ENCODE measurements at regions not wholly inside any gene's neighbourhood (a gene's known extent, or its start where the extent isn't known, plus 50 kb on each side); places are given as distances from the start of the nearest gene placed in this dataset.
A peak's percentile ranks its signal among the peaks of the same experiment; 100 is the strongest.

DNA sequence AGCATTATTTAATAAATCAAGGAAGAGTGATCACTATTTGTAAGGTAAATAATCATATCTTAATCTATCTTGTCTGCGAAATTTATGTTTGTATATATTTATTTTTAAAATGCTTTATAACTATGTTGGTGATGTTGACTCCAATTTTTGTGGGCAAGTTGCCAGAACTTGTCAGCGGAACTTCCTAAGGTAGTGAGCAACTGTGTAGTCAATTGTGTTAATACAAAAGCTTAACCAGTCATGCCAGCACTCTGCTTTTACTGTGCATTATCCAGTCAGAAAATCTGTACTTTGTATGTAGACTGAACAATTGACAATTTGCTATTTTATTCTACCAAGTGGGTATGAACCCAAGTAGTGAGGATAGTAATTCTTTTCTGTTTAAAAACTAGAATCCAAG lies 61.9 kb upstream of the RND3 start:
- DNase-seq: no peak
- no peak for TF ChIP-seq EZH2 (IDR thresholded peaks at IDR 0.05; ENCODE audit: insufficient read depth, poor library complexity, severe bottlenecking)
- TF ChIP-seq EZH2phosphoT487 (IDR thresholded peaks at IDR 0.05; ENCODE audit: insufficient read depth, low read depth): no peak
- Histone ChIP-seq H3K9me3 (ENCODE audit: low read depth) (no peaks in the 10 kb centered on the region), H2AFZ (no peak overlapping the region), H3K4me1 (ENCODE audit: insufficient read depth) (peaks cover 6% of the 10 kb centered on the region; the same call in 1 of the 2 replicates), H4K20me1 (ENCODE audit: insufficient read depth) (no peaks in the 10 kb centered on the region), H3K27ac (no peak overlapping the region), H3K4me3 (no peak overlapping the region), H3K27me3 (replicated peaks; ENCODE audit: insufficient read depth) (no peaks in the 10 kb centered on the region), H3K79me2 (ENCODE audit: insufficient read depth) (no peaks in the 10 kb centered on the region), H3K9me2 (ENCODE audit: insufficient read depth) (no peaks in the 10 kb centered on the region), H3K4me2 (ENCODE audit: unreplicated experiment) (no peak overlapping the region), H3F3A (ENCODE audit: insufficient read depth) (no peaks in the 10 kb centered on the region), H3K9ac (no peak overlapping the region), H3K36me3 (ENCODE audit: low read depth) (no peaks in the 10 kb centered on the region)
- in situ Hi-C loops (cut with MboI): no loop called here
- WGBS, 2 experiments (ENCODE audit: low coverage in 1 of 2, low lambda C conversion rate in 2 of 2, missing lambda C conversion rate in 2 of 2): 96 to 97% methylated on average over 2 of the region's 2 CpGs

DNA sequence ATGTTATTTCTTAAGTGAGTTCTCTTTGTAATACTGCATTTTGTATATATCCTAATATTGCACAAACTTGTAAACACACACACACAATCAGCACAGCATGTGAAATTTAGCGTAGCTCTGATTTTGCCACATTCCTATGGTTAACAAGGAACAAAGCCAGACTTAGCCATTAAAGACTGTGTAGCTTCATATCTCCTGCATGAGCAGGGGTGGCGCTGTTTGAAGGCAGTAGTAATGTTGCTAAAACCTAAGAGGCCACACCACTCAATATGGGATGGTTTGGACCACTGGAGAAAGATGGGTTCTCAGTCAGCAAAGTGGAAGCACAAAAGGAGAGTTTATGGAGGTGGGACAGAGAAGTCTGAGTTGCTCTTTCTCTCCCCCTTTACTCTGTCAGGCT lies 61.1 kb upstream of the RND3 start:
- in situ Hi-C loops (cut with MboI): no loop called here
- Histone ChIP-seq H3K36me3 (ENCODE audit: low read depth) (no peaks in the 10 kb centered on the region), H3K27ac (no peak overlapping the region), H3K9me3 (ENCODE audit: low read depth) (no peaks in the 10 kb centered on the region), H3K9ac (no peak overlapping the region), H3K4me1 (ENCODE audit: insufficient read depth) (peaks cover 6% of the 10 kb centered on the region; the same call in 1 of the 2 replicates), H2AFZ (no peak overlapping the region), H3K27me3 (replicated peaks; ENCODE audit: insufficient read depth) (no peaks in the 10 kb centered on the region), H3F3A (ENCODE audit: insufficient read depth) (no peaks in the 10 kb centered on the region), H3K4me3 (no peak overlapping the region), H3K4me2 (ENCODE audit: unreplicated experiment) (no peak overlapping the region), H4K20me1 (ENCODE audit: insufficient read depth) (no peaks in the 10 kb centered on the region), H3K79me2 (ENCODE audit: insufficient read depth) (no peaks in the 10 kb centered on the region), H3K9me2 (ENCODE audit: insufficient read depth) (no peaks in the 10 kb centered on the region)
- peak; percentile 39 for DNase-seq
- no peak for TF ChIP-seq EZH2phosphoT487 (IDR thresholded peaks at IDR 0.05; ENCODE audit: insufficient read depth, low read depth)
- TF ChIP-seq EZH2 (IDR thresholded peaks at IDR 0.05; ENCODE audit: insufficient read depth, poor library complexity, severe bottlenecking): no peak
- WGBS, 2 experiments (ENCODE audit: low coverage in 1 of 2, low lambda C conversion rate in 2 of 2, missing lambda C conversion rate in 2 of 2): 71 to 82% methylated on average over 2 of the region's 2 CpGs

DNA sequence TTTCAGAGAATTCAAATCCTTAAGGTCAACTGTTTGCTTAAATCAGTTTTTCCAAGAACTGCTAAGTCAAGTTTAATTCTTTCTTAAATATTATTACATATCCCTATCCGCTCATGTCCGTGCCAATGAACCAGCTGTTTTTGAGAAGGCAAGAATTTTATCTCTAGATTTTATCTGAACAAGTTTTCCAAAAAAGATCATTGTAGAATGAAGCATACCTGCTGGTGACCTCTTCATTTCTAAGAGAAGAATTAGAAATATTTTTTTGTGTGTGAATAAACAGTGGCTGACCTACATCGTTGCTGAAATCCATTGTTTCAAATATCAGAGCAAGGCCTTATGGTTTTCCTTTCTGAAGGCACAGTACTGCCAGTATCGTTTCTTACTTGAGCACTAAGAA lies 58.4 kb upstream of the RND3 start:
- Histone ChIP-seq H3K27ac (no peak overlapping the region), H3K79me2 (ENCODE audit: insufficient read depth) (no peaks in the 10 kb centered on the region)
- WGBS, 2 experiments (ENCODE audit: low coverage in 1 of 2, low lambda C conversion rate in 2 of 2, missing lambda C conversion rate in 2 of 2): 95 to 98% methylated on average over 4 of the region's 4 CpGs

DNA sequence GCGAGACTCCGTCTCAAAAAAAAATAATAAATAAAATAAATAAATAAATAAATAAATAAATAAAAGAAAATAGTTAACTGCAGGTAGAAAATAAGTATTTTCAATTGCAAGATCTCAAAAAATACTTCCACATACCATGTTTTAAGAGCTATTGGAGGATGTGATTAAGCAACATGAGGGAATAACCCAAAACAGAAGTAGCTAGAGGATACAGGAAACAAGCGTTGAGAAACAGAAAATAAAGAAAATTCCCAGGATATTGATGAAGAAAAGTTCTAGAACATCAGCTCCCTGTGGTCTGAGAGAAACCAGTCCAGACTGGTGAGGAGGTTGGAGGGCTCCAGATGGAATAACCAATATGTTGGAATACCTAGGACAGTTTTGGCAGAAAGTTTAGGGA lies 57.3 kb upstream of the RND3 start:
- in situ Hi-C loops (cut with MboI): no loop called here
- no peaks in the 10 kb centered on the region for H4K20me1 ChIP-seq (ENCODE audit: insufficient read depth)
- no peak for TF ChIP-seq EZH2phosphoT487 (IDR thresholded peaks at IDR 0.05; ENCODE audit: insufficient read depth, low read depth)
- TF ChIP-seq EZH2 (IDR thresholded peaks at IDR 0.05; ENCODE audit: insufficient read depth, poor library complexity, severe bottlenecking): no peak

More for the DNA sequence above, 58.4 kb upstream of the RND3 start:
- H3K27me3 ChIP-seq (replicated peaks; ENCODE audit: insufficient read depth): no peaks in the 10 kb centered on the region
- no peaks in the 10 kb centered on the region for H3K9me3 ChIP-seq (ENCODE audit: low read depth)
- TF ChIP-seq EZH2phosphoT487 (IDR thresholded peaks at IDR 0.05; ENCODE audit: insufficient read depth, low read depth) (no peak), EZH2 (IDR thresholded peaks at IDR 0.05; ENCODE audit: insufficient read depth, poor library complexity, severe bottlenecking) (no peak)
- H3K9me2 ChIP-seq (ENCODE audit: insufficient read depth): no peaks in the 10 kb centered on the region
- no peaks in the 10 kb centered on the region for H4K20me1 ChIP-seq (ENCODE audit: insufficient read depth)
- no peak overlapping the region for H3K4me3 ChIP-seq
- H3K9ac ChIP-seq: no peak overlapping the region
- no peaks in the 10 kb centered on the region for H3K36me3 ChIP-seq (ENCODE audit: low read depth)
- no peak overlapping the region for H2AFZ ChIP-seq
- H3K4me1 ChIP-seq (ENCODE audit: insufficient read depth): no peaks in the 10 kb centered on the region
- no peak overlapping the region for H3K4me2 ChIP-seq (ENCODE audit: unreplicated experiment)
- DNase-seq: no peak
- in situ Hi-C loops (cut with MboI): no loop called here
- H3F3A ChIP-seq (ENCODE audit: insufficient read depth): no peaks in the 10 kb centered on the region

DNA sequence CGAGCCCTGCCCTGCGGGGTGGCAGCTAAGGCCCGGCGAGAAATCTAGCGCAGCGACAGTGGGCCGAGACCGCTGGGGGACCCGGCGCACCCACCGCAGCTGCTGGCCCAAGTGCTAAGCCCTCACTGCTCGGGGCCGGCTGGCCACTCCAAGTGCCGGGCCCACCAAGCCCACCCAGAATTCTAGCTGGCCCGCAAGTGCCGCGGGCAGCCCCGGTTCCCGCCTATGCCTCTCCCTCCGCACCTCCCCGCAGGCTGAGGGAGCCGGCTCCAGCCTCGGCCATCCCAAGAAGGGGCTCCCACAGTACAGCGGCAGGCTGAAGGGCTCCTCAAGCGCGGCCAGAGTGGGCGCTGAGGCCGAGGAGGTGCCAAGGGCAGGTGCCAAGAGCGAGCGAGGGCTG lies 55.2 kb upstream of the RND3 start:
- no peaks in the 10 kb centered on the region for H4K20me1 ChIP-seq (ENCODE audit: insufficient read depth)
- no peaks in the 10 kb centered on the region for H3K36me3 ChIP-seq (ENCODE audit: low read depth)
- in situ Hi-C loops (cut with MboI): no loop called here
- H3K27ac ChIP-seq: no peak overlapping the region
- H3K4me1 ChIP-seq (ENCODE audit: insufficient read depth): peaks cover 13% of the 10 kb centered on the region
- no peaks in the 10 kb centered on the region for H3K27me3 ChIP-seq (replicated peaks; ENCODE audit: insufficient read depth)
- peaks cover 15% of the 10 kb centered on the region; the same call in 1 of the 2 replicates for H3F3A ChIP-seq (ENCODE audit: insufficient read depth)
- no peaks in the 10 kb centered on the region for H3K9me2 ChIP-seq (ENCODE audit: insufficient read depth)
- H3K4me3 ChIP-seq: no peak overlapping the region
- TF ChIP-seq EZH2 (IDR thresholded peaks at IDR 0.05; ENCODE audit: insufficient read depth, poor library complexity, severe bottlenecking) (no peak), EZH2phosphoT487 (IDR thresholded peaks at IDR 0.05; ENCODE audit: insufficient read depth, low read depth) (no peak)
- H3K9ac ChIP-seq: no peak overlapping the region
- H3K9me3 ChIP-seq (ENCODE audit: low read depth): no peaks in the 10 kb centered on the region
- DNase-seq: no peak
- no peak overlapping the region for H2AFZ ChIP-seq
- no peaks in the 10 kb centered on the region for H3K79me2 ChIP-seq (ENCODE audit: insufficient read depth)
- WGBS, 2 experiments (ENCODE audit: low coverage in 1 of 2, low lambda C conversion rate in 2 of 2, missing lambda C conversion rate in 2 of 2): 98 to 99% methylated on average over 18 to 30 of the region's 30 CpGs
- no peak overlapping the region for H3K4me2 ChIP-seq (ENCODE audit: unreplicated experiment)

More for the DNA sequence above, 57.3 kb upstream of the RND3 start:
- H3K4me3 ChIP-seq: no peak overlapping the region
- 82 to 90% methylated on average over 3 of the region's 3 CpGs for WGBS, 2 experiments (ENCODE audit: low coverage in 1 of 2, low lambda C conversion rate in 2 of 2, missing lambda C conversion rate in 2 of 2)
- no peak overlapping the region for H2AFZ ChIP-seq
- no peaks in the 10 kb centered on the region for H3K4me1 ChIP-seq (ENCODE audit: insufficient read depth)
- no peak overlapping the region for H3K9ac ChIP-seq
- no peak for DNase-seq
- no peaks in the 10 kb centered on the region for H3K79me2 ChIP-seq (ENCODE audit: insufficient read depth)
- H3K36me3 ChIP-seq (ENCODE audit: low read depth): no peaks in the 10 kb centered on the region
- no peak overlapping the region for H3K4me2 ChIP-seq (ENCODE audit: unreplicated experiment)
- peaks cover 1% of the 10 kb centered on the region; the same call in 1 of the 2 replicates for H3F3A ChIP-seq (ENCODE audit: insufficient read depth)
- H3K9me2 ChIP-seq (ENCODE audit: insufficient read depth): no peaks in the 10 kb centered on the region
- H3K9me3 ChIP-seq (ENCODE audit: low read depth): no peaks in the 10 kb centered on the region
- H3K27me3 ChIP-seq (replicated peaks; ENCODE audit: insufficient read depth): no peaks in the 10 kb centered on the region
- no peak overlapping the region for H3K27ac ChIP-seq
